Caki2 (cell line): ENCODE measurements at regions not wholly inside any gene's neighbourhood (a gene's known extent, or its start where the extent isn't known, plus 50 kb on each side); places are given as distances from the start of the nearest gene placed in this dataset.
"Not testable (repeated sequence)": the region's sequence is repeated elsewhere in the genome, so short reads cannot be mapped to it uniquely, and the experiment has no call there.

ENCODE experiments used
- DNase-seq: peaks from one replicate; pipeline ENCODE4 v3.0.0-alpha.2; 2015; ENCODE audit warnings: low read depth
- in situ Hi-C: cut with HindIII; loops from 2 replicates; pipeline ENCODE4 v1.10.0; 2016; ENCODE audit warnings: low sequenced_read_pairs, low pct_unique_long_range_greater_than_20kb, mixed read lengths

DNA sequence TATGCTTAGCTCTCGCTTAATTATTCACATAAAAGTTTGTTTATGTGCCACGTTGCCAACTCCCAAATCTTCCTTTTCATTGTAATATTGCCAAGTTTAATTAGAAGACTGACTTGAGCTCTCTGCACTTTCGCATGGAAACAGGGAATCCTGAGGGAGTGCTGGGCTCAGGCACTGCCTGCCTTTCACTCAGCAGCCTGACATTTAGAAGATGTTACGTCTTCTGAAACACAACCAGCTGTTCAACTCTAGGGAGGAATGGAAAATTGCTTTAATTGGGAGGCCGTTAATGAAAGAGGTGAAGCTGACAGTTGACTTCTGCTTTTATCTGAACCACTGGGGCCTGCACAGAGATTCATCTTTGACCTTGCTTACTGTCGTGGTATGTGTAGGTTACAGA lies 77.4 kb upstream of the MTHFD1L start:
- DNase-seq = no peak
- in situ Hi-C loops = no loop called here

DNA sequence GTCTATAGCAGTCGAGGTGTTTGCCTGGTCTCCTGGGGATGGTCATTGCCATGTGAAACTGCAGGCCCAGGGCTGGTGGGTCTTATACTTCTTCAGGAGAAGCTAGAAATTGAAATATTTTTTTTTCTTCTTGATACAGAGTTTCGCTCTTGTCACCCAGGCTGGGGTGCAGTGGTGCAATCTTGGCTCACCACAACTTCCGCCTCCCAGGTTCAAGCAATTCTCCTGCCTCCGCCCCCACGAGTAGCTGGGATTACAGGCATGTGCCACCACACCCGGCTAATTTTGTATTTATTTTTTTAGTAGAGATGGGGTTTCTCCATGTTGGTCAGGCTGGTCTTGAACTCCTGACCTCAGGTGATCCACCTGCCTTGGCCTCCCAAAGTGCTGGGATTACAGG lies 75.6 kb upstream of the MTHFD1L start:
- in situ Hi-C loops, DNase-seq: not testable (repeated sequence)

DNA sequence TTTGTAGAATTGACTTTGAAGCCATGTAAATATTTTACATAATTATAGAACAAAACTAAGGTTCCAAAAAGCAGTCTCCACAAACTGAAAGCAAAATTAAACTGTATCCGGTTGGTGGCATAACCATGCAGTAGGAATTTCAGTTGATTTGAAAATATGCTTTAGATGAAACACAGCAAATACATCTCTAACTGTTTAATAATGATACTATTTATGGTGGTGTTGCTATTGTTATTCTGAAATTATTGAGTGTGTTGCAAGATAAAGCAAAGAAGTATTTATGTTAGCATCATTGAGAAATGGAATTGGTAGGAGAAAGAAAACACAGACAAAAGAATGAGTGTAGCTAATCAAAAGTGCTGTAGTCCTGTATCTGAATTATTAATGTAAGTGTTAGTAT lies 73.8 kb upstream of the MTHFD1L start:
- in situ Hi-C loops = no loop called here
- no peak for DNase-seq

DNA sequence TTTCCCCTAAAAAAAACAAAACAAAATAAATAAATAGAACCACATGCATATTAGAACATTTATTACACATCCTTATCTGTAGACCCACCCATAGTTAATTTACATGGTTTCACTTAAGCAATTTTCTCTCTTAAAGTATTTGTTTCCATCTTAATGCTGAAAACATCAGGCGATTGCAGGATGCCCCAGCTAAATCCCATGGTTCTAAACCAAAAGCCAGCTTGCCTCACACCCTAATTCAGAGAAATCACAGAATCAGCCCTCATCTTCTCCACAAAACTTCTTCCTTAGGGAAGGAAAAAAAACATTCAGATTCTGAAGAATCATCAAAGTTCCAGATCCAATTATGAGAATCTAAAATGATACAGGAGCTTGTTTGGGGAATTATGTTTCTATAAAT lies 67.6 kb upstream of the MTHFD1L start:
- in situ Hi-C loops = no loop called here

DNA sequence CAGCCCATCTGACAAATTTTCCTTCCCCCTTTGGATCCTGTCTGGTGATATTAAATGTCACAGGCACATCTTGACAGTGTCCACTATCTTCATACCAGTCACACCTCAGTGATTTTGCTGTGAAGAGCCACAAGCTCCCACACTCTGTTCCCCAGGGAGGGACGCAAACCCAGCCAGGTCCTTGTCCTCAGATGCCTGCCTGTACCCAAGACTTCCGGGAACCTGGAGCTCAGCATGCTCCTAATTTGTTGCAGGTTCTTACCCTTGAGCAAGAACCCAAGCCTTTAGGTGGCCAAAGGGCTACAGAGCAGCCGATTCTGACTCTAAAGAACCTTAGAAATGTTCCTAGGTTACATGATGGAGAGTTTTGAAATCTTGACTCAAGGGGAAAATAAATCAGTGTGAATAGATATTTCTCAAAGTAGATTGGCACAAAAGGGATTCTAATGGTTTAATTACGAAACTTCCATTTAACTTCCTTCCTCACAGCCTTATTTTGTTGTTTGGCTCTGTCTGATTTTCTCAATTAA lies 66.2 kb upstream of the MTHFD1L start:
- no peak for DNase-seq
- in situ Hi-C loops = no loop called here

More for the DNA sequence above, 67.6 kb upstream of the MTHFD1L start:
- no peak for DNase-seq

DNA sequence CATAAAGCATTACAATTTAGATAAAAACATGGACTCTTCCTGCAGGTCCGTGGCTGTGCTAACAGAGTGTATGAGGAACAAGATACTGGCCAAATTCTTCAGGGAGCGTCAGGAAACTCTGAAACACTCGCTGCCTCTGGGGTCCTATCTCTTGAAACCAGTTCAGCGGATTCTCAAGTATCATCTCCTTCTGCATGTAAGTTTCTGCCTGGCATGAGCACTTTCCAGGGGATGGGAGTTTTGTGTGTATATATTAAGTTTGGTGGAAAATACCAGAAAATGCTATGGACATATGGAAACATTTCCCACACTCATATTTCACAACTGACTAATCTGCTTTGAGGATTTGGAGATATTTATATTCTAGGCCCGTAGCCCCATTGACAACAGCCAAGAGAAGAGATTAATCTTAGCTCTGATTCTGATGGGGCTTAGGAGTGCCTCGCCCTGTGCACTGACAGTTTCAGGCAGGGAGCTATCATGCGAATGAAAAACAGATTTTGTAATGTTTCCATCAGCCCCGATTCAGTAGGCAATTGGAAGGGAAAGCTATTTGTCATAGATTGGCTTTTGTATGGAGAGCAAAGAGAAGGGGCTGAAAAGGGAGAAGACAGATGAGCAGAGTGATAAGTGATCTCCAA lies 64.7 kb upstream of the MTHFD1L start:
- DNase-seq = no peak
- in situ Hi-C loops = no loop called here

DNA sequence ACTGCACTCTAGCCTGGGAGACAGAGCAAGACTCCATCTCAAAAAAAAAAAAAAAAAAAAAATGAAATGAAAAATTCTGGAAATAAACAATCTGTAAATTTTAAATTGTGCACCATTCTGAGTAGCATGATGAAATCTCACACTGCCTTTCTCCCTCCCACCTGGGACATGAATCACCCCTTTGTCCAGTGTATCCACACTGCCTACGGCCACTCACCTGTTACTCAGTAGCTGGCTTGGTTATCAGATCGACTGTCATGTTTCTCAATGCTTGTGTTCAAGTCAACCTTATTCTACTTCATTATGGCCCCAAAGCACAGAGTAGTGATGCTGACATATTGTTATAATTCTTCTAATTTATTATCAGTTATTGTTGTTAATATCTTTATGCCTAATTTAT lies 58.7 kb upstream of the MTHFD1L start:
- DNase-seq = no peak
- in situ Hi-C loops = no loop called here

DNA sequence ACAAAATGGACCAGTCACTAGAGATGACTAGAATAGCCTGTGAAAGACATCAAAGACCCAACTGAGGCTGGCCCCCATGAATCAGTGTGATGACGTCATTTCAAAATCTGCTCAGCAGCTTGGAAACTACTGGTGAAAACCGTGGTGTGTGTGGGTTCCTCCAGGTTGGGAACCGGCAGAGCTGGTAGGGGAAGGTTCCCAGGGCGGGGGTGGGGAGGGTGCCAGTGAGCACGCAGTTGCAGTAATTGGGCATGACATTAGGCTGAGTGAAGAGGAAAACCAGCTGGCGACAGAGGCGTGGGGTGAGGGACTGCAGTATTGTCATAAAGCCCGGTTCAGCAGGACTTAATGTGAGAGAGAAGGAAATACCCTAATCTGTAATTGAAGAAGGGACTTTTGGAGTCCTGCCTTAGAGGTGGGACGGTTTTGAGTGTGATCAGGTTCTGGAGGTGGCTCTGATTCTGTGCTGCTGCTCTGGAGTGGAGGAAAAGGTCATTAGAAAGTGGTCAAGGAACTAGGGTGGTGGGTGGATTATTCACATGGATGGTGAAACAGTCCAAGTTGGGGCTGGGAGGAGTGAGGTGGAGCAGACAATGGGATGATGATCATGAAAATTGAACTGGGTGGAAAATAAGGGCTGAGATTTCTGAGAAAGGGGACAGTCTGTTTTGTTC lies 52.0 kb upstream of the MTHFD1L start:
- DNase-seq = peak; percentile 16
- in situ Hi-C loops = no loop called here

DNA sequence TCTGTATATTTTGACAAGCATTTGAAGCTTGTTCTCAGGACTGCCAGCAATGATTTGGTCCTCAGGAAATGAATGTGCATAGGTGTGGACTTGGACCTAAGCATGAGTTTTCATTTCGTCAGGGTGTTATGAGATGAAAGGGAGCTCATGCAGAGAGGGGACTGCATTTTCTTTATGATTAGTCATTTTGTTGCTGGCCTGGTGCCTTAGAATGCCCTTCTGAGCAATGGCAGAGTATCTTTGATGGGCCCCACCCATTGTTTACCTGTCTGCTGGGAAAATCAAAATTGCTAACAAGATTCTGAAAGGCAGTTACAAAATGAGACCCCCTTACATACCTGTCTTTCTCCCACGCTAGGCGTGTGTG lies 51.5 kb upstream of the MTHFD1L start:
- in situ Hi-C loops = no loop called here
- DNase-seq = peak; percentile 54
